Activated T-cell treated with anti-CD3 and anti-CD28 coated beads, Interleukin-2, amount 50 U/mL, for 48 hours (primary cell): ENCODE measurements at regions not wholly inside any gene's neighbourhood (a gene's known extent, or its start where the extent isn't known, plus 50 kb on each side); places are given as distances from the start of the nearest gene placed in this dataset.

ENCODE experiments used
- DNase-seq, 2 experiments: peaks; one replicate each; pipeline ENCODE4 v3.0.0-alpha.2; 2020

- no peak for DNase-seq
These were observed 166.0 kb upstream of the MDFIC start for GRCh38 chr7:114755856-114756255.

- no peak for DNase-seq
These were observed 163.2 kb upstream of the MDFIC start for GRCh38 chr7:114758661-114759227.

- DNase-seq = no peak
These were observed 162.4 kb upstream of the MDFIC start for GRCh38 chr7:114759347-114760062.

- no peak for DNase-seq
These were observed 161.4 kb upstream of the MDFIC start for GRCh38 chr7:114760477-114760876.

- no peak for DNase-seq
These were observed 159.9 kb upstream of the MDFIC start for GRCh38 chr7:114761973-114762372.

GRCh38 chr7:114765331-114766040 lies 156.4 kb upstream of the MDFIC start:
- DNase-seq = no peak

- no peak for DNase-seq
These were observed 155.9 kb upstream of the MDFIC start for GRCh38 chr7:114766041-114766356.

GRCh38 chr7:114777288-114777687 lies 144.6 kb upstream of the MDFIC start:
- DNase-seq = no peak

GRCh38 chr7:114783508-114783907 lies 138.4 kb upstream of the MDFIC start:
- DNase-seq = no peak

GRCh38 chr7:114784177-114784576 lies 137.7 kb upstream of the MDFIC start:
- no peak for DNase-seq

- no peak for DNase-seq
These were observed 137.1 kb upstream of the MDFIC start for GRCh38 chr7:114784746-114785145.

GRCh38 chr7:114785496-114785895 lies 136.4 kb upstream of the MDFIC start:
- no peak for DNase-seq

GRCh38 chr7:114786455-114786854 lies 135.4 kb upstream of the MDFIC start:
- peak in 1 of 2 experiments; percentile 29 for DNase-seq

GRCh38 chr7:114787556-114787955 lies 134.3 kb upstream of the MDFIC start:
- no peak for DNase-seq

- DNase-seq = no peak
These were observed 133.2 kb upstream of the MDFIC start for GRCh38 chr7:114788706-114789105.

GRCh38 chr7:114789161-114789560 lies 132.7 kb upstream of the MDFIC start:
- no peak for DNase-seq

- DNase-seq = no peak
These were observed 132.0 kb upstream of the MDFIC start for GRCh38 chr7:114789871-114790311.

GRCh38 chr7:114790521-114790920 lies 131.4 kb upstream of the MDFIC start:
- DNase-seq = no peak

- DNase-seq = no peak
These were observed 130.1 kb upstream of the MDFIC start for GRCh38 chr7:114791771-114792170.

- DNase-seq = no peak
These were observed 128.6 kb upstream of the MDFIC start for GRCh38 chr7:114793155-114793845.

- no peak for DNase-seq
These were observed 126.4 kb upstream of the MDFIC start for GRCh38 chr7:114795475-114795874.

- peak in 1 of 2 experiments; percentile 31 for DNase-seq
These were observed 122.3 kb upstream of the MDFIC start for GRCh38 chr7:114799628-114800028.

- no peak for DNase-seq
These were observed 119.3 kb upstream of the MDFIC start for GRCh38 chr7:114802632-114803031.
